Rectal smooth muscle tissue (tissue), 1 donor: ENCODE measurements at regions not wholly inside any gene's neighbourhood (a gene's known extent, or its start where the extent isn't known, plus 50 kb on each side); places are given as distances from the start of the nearest gene placed in this dataset.
"Not testable (repeated sequence)": the region's sequence is repeated elsewhere in the genome, so short reads cannot be mapped to it uniquely, and the experiment has no call there.

Experiments
- H3K27ac ChIP-seq: one replicate; pipeline ENCODE4 v1.7.0; 2013; ENCODE audit warnings: low read depth, low read length, inconsistent platforms
- H3K27me3 ChIP-seq: one replicate; pipeline ENCODE4 v1.7.0; 2013; ENCODE audit warnings: low read length; ENCODE audit not compliant: control insufficient read depth, insufficient read depth
- H3K36me3 ChIP-seq: one replicate; pipeline ENCODE4 v1.7.0; 2013; ENCODE audit warnings: low read length; ENCODE audit not compliant: control insufficient read depth, insufficient read depth
- H3K4me1 ChIP-seq: one replicate; pipeline ENCODE4 v1.7.0; 2013; ENCODE audit warnings: low read length; ENCODE audit not compliant: control insufficient read depth, insufficient read depth
- H3K4me3 ChIP-seq: one replicate; pipeline ENCODE4 v1.7.0; 2013; ENCODE audit warnings: low read length
- H3K9ac ChIP-seq: one replicate; pipeline ENCODE4 v1.7.0; 2013; ENCODE audit warnings: low read length

DNA sequence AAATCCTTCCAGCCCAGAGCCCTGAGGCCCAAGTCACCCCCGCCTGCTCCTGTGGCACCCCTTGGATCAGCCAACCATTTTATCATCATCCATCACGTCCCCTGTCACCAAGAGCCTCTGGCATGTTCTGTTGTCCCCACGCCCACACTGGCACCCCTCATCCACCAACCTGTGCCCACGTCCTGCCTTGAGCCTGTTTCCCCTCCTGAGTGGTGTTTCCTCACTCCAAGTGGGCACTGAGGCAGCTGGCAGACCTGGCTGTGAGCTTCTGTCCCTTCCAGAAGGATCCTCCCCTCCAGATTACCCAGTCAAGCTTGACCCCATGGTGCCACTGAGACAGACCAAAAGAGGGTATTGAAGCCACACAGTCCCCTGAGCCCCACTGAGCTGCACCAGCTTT lies 71.4 kb upstream of the ANTXRL start:
- H3K9ac ChIP-seq = no peak overlapping the region

DNA sequence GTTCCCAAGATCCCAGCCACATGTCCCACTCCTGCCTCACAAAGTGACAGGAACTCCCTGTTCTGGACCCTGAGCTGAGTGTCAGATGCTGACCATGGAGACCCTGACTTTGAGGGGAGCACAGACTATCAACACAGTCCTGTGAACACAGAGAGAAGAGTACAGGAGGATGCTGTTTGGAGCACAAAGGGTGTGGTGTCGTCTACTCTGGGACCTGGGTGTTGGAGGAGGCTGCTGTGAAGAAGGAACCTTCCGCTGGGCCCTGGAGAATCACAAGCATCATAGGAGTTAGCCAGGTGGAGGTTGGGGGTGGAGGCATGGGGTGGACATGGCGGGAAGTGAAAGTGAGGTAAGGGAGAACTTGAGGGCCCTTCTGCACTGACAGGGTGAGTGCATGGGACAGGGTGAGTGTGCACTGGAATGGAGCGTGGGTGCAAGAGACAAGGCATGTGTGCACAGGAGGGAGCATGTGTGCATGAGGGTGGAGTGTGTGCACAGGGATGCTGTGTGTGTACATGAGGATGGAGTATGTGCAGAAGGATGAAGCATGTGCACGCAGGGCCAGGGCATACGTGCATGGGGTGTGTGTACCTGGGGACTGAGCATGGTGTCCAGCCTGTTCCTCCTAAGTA lies 70.7 kb upstream of the ANTXRL start:
- no peak overlapping the region for H3K9ac ChIP-seq
- H3K27ac ChIP-seq = no peak overlapping the region
- H3K36me3 ChIP-seq = no peaks in the 10 kb centered on the region
- H3K4me3 ChIP-seq = no peak overlapping the region
- no peaks in the 10 kb centered on the region for H3K27me3 ChIP-seq
- no peaks in the 10 kb centered on the region for H3K4me1 ChIP-seq

More for the DNA sequence above, 71.4 kb upstream of the ANTXRL start:
- Histone ChIP-seq H3K27ac (no peak overlapping the region), H3K4me1 (no peaks in the 10 kb centered on the region), H3K4me3 (no peak overlapping the region), H3K36me3 (no peaks in the 10 kb centered on the region), H3K27me3 (no peaks in the 10 kb centered on the region)

DNA sequence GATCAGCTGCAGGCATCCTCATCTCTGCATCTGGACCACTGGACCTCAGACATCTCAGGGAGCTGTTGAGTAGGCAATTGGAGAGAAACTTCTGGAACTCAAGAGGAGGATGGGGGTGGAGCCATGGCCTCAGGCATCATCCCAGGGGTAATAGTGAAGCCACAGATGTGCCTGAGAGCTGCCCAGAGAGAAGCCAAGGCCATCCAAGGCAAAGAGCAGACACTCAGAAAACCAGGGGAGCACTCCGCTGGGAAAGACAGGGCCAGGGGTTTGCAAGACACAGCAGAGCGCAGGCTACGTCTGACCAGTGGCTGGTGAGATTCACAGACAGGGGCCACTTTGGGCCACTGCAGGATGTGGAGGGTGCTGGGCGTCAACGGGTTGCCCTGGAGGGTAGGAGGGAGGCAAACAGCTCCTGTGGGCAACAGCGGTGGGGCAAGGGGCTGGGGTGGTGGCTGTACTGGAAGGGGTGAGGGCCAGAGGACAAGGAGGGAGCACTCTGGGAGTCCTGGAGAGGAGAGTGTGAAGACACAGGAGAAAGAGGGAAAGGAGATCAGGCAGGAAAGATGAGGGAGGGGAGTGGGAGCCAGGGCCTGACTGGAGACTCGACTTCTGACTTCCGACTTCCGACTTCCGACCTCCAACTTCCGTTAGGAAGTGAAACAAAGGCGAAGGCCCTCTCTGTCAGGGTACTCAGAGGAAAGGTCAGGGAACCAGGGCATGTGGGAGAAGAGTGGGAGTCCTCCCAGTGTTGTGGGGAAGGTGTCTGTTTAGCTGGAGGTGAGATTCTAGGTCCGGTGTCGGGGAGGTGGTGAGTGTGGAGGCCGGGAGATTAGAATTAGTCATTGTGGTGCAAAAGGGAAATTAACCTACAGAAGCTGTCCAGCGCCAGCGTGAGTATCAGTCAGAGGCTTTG lies 69.7 kb upstream of the ANTXRL start:
- no peaks in the 10 kb centered on the region for H3K4me1 ChIP-seq
- no peaks in the 10 kb centered on the region for H3K36me3 ChIP-seq
- H3K27ac ChIP-seq = no peak overlapping the region
- no peak overlapping the region for H3K4me3 ChIP-seq
- H3K27me3 ChIP-seq = no peaks in the 10 kb centered on the region
- no peak overlapping the region for H3K9ac ChIP-seq

GRCh38 chr10:46217752-46218453 lies 68.9 kb upstream of the ANTXRL start:
- H3K4me3 ChIP-seq = no peak overlapping the region
- H3K4me1 ChIP-seq = no peaks in the 10 kb centered on the region
- H3K9ac ChIP-seq = no peak overlapping the region
- H3K36me3 ChIP-seq = no peaks in the 10 kb centered on the region
- no peaks in the 10 kb centered on the region for H3K27me3 ChIP-seq
- H3K27ac ChIP-seq = no peak overlapping the region

DNA sequence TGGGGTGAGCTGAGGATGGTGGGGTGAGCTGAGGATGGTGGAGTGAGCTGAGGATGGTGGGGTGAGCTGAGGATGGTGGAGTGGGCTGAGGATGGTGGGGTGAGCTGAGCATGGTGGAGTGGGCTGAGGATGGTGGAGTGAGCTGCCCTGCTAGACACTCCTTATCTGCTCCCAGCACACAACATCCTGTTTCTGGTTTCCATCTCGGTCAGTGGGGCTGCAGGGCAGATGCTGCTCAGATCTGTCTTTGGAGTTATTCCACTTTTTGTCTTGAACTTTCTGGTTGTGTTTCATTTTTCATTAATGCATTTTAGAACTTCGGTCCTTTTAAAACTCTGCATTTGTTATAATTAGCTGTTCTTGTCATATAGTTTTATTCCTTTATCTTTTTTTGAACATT lies 67.9 kb upstream of the ANTXRL start:
- no peak overlapping the region for H3K4me3 ChIP-seq
- H3K27ac ChIP-seq = no peak overlapping the region
- H3K9ac ChIP-seq = no peak overlapping the region
- no peaks in the 10 kb centered on the region for H3K4me1 ChIP-seq
- H3K36me3 ChIP-seq = no peaks in the 10 kb centered on the region
- no peaks in the 10 kb centered on the region for H3K27me3 ChIP-seq

DNA sequence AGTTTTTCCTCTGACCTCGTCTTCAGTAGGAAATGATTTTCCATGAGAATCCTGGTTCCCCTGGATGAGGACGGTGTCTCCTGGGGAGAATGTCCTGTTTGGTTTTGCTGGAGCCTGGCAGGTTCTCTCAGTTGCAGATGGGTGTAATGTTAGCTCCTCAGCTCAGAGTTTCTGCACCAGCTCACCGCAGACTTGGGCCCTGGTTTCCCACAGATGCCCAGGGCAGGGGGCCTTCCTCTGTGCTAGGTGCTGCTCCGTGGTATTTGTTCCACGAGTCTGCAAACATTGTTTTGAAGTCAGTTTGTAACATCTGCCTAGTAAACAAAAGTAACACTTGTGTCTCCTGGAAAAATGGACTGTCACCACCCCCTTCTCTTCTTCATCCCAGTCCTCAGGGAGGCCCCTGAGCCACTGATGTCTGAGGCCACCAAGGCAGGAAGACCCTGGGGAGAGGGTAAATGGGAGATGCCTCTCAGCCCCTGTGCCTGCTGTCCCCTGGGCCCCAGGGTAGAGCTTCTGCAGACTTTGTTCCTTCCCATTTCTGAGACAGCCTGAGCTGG lies 67.3 kb upstream of the ANTXRL start:
- H3K9ac ChIP-seq, H3K27me3 ChIP-seq, H3K27ac ChIP-seq, H3K4me3 ChIP-seq, H3K4me1 ChIP-seq, H3K36me3 ChIP-seq: not testable (repeated sequence)

DNA sequence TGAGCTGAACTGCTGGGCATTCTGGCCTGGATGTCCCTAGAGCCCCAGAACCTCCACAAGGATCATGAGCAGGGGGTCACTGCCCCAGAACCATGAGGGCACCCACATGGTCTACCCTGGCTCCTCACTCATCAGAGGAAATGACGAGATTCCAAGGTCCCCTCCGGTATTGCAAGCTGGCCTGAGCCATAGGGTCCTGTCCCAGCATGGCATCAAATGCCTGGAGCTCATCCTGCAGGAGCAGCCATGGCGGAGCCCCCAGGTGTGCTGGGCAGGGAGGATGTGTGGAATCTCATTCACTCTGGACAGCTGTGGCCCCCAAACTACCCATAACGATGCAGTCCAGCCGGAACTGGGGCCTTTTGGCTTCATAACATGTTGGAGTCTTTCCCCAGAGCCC lies 66.6 kb upstream of the ANTXRL start:
- Histone ChIP-seq H3K4me1 (no peaks in the 10 kb centered on the region), H3K4me3 (no peak overlapping the region), H3K27me3 (no peaks in the 10 kb centered on the region), H3K27ac (no peak overlapping the region), H3K9ac (no peak overlapping the region), H3K36me3 (no peaks in the 10 kb centered on the region)

GRCh38 chr10:46220872-46221538 lies 65.8 kb upstream of the ANTXRL start:
- Histone ChIP-seq H3K36me3 (no peaks in the 10 kb centered on the region), H3K9ac (no peak overlapping the region), H3K27me3 (no peaks in the 10 kb centered on the region), H3K27ac (no peak overlapping the region), H3K4me3 (no peak overlapping the region), H3K4me1 (no peaks in the 10 kb centered on the region)

- H3K27ac ChIP-seq = no peak overlapping the region
- no peaks in the 10 kb centered on the region for H3K4me1 ChIP-seq
Measured at GRCh38 chr10:46222364-46222935, 64.3 kb upstream of the ANTXRL start.

DNA sequence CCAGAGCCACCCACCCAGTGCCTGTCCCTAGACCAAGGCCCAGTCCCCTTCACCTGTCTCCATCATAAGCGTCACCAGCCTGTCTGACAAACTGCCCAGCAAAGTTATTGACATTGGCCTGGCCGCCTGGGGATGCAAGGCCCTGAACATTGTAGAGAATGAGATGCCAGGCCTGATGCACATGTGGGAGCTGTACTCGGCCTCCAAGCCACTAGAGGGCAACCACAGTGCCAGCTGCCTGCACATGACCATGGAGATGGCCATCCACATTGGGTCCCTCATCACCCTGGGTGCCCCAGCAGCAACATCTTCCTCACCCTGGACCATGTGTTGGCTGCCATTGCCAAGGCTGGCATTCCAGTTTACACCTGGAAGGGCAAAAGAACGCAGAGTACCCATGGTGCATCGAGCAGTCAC lies 63.7 kb upstream of the ANTXRL start:
- no peaks in the 10 kb centered on the region for H3K36me3 ChIP-seq

More at GRCh38 chr10:46222364-46222935, 64.3 kb upstream of the ANTXRL start:
- H3K36me3 ChIP-seq = no peaks in the 10 kb centered on the region
- no peaks in the 10 kb centered on the region for H3K27me3 ChIP-seq
- H3K9ac ChIP-seq = no peak overlapping the region
- H3K4me3 ChIP-seq = no peak overlapping the region

DNA sequence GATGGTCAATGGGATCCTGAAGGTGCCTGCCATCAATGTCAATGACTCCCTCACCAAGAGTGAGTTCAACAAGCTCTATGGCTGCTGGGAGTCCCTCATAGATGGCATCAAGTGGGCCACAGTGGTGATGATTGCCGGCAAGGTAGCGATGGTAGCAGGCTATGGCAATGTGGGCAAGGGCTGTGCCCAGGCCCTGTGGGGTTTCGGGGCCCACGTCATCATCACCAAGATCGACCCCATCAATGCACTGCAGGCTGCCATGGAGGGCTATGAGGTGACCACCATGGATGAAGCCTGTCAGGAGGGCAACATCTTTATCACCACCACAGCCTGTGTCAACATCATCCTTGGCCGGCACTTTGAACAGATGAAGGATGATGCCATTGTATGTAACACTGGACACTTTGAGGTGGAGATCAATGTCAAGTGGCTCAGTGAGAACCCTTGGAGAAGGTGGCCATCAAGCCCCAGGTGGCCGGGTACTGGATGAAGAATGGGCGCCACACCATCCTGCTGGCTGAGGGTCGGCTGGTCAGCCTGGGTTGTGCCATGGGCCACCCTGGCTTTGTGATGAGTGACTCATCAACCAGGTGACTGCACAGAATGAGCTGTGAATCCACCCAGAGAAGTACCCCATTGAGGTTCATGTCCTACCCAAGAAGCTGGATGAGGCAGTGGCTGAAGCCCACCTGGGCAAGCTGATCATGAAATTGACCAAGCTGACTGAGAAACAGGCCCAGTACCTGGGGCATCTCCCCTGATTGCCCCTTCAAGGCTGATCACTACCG lies 63.0 kb upstream of the ANTXRL start:
- Histone ChIP-seq H3K9ac (no peak overlapping the region), H3K27me3 (no peaks in the 10 kb centered on the region), H3K36me3 (no peaks in the 10 kb centered on the region), H3K4me1 (no peaks in the 10 kb centered on the region), H3K27ac (no peak overlapping the region), H3K4me3 (no peak overlapping the region)

More for the DNA sequence above, 63.7 kb upstream of the ANTXRL start:
- H3K9ac ChIP-seq = no peak overlapping the region
- no peak overlapping the region for H3K27ac ChIP-seq
- H3K4me1 ChIP-seq = no peaks in the 10 kb centered on the region
- no peak overlapping the region for H3K4me3 ChIP-seq
- no peaks in the 10 kb centered on the region for H3K27me3 ChIP-seq
